GM21447 (cell line): ENCODE measurements at regions not wholly inside any gene's neighbourhood (a gene's known extent, or its start where the extent isn't known, plus 50 kb on each side); places are given as distances from the start of the nearest gene placed in this dataset.

Experiments
- ATAC-seq: cut with Tn5 transposase; IDR thresholded peaks from one replicate; pipeline ENCODE4 v1.9.1; 2021; ENCODE audit not compliant: unreplicated experiment

- no peak for ATAC-seq
These were observed 54.4 kb upstream of the ESX1 start for GRCh38 chrX:104309169-104309568.

DNA sequence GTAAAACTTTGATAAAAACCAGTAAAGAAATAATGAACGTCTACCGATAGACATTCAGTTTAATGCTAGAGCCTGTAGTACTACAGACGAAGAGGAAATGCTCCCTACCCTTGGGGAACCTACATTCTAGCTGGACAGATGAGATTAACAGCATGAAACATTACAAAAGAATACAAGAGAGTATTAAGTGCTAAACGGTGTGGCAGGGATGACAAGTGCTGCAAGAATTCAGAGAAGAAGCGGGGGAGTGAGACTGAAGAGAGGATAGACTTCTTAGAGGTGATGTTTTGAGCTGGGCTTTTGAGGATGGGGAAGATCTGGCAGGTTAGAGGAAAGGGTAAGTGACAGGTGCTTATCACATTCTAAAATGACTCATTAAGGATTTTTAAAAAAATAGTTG lies 52.6 kb upstream of the ESX1 start:
- no peak for ATAC-seq

DNA sequence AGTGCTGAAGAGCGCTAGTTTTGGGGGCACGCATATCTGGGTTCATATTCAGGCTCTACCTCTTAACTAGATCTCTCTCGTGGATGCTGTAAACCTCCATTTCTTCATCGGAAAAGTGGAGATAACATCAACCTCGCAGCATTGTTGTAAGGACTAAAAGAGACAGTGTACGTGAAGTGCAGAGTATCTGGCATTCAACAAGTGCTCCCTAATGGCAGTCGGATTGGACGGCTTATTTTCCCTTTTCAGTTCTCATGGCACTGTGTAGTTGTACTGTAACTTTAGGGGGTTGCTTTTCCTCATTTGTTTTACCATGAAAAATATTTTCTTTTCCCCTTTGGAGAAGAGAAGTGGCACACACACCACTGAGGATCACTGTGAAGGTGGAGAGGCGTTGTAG lies 51.4 kb upstream of the ESX1 start:
- no peak for ATAC-seq
